Ectodermal cell (in vitro differentiated cells): ENCODE measurements at regions not wholly inside any gene's neighbourhood (a gene's known extent, or its start where the extent isn't known, plus 50 kb on each side); places are given as distances from the start of the nearest gene placed in this dataset.

ENCODE experiments used
- H3K27ac ChIP-seq: 2 replicates; pipeline ENCODE4 v1.7.0; 2013; ENCODE audit warnings: mild to moderate bottlenecking, low read depth, low read length; ENCODE audit not compliant: insufficient read depth, poor library complexity, severe bottlenecking
- H3K27me3 ChIP-seq: 2 replicates; pipeline ENCODE4 v1.7.0; 2013; ENCODE audit warnings: mild to moderate bottlenecking, low read length; ENCODE audit not compliant: insufficient read depth, control insufficient read depth, poor library complexity, severe bottlenecking
- H3K36me3 ChIP-seq: one replicate; pipeline ENCODE4 v1.7.0; 2013; ENCODE audit warnings: low read length; ENCODE audit not compliant: control insufficient read depth, insufficient read depth
- H3K4me1 ChIP-seq: one replicate; pipeline ENCODE4 v1.7.0; 2013; ENCODE audit warnings: low read length; ENCODE audit not compliant: control insufficient read depth, insufficient read depth
- H3K4me3 ChIP-seq: 2 replicates; pipeline ENCODE4 v1.7.0; 2013; ENCODE audit warnings: low read depth, low read length, control low read depth; ENCODE audit not compliant: insufficient read depth
- H3K9me3 ChIP-seq: 2 replicates; pipeline ENCODE4 v1.7.0; 2013; ENCODE audit warnings: mild to moderate bottlenecking, low read length, moderate library complexity; ENCODE audit not compliant: control insufficient read depth
- WGBS, 2 experiments: methylation state at CpG; one replicate each; pipeline ENCODE4 v1.1.7; 2013; ENCODE audit warnings: missing lambda C conversion rate in 2 of 2; 5-methylcytosine and 5-hydroxymethylcytosine counted together

- Histone ChIP-seq H3K36me3 (no peaks in the 10 kb centered on the region), H3K27me3 (no peaks in the 10 kb centered on the region), H3K4me3 (no peak overlapping the region), H3K4me1 (no peaks in the 10 kb centered on the region), H3K9me3 (no peaks in the 10 kb centered on the region), H3K27ac (no peak overlapping the region)
- 50 to 52% methylated on average over 1 of the region's 1 CpG for WGBS, 2 experiments
Measured at GRCh38 chr13:84933797-84934196, 865.4 kb downstream of the SLITRK6 start.

GRCh38 chr13:84931264-84931663 is 868.0 kb downstream of the SLITRK6 start:
- Histone ChIP-seq H3K9me3 (no peaks in the 10 kb centered on the region), H3K4me3 (no peak overlapping the region)
- 88 to 98% methylated on average over 1 of the region's 1 CpG for WGBS, 2 experiments

GRCh38 chr13:84927442-84928169 is 871.6 kb downstream of the SLITRK6 start:
- H3K4me3 ChIP-seq: no peak overlapping the region
- no peaks in the 10 kb centered on the region for H3K27me3 ChIP-seq
- H3K9me3 ChIP-seq: no peaks in the 10 kb centered on the region
- H3K36me3 ChIP-seq: no peaks in the 10 kb centered on the region
- 95 to 96% methylated on average over 17 of the region's 17 CpGs for WGBS, 2 experiments
- H3K27ac ChIP-seq: no peak overlapping the region
- no peaks in the 10 kb centered on the region for H3K4me1 ChIP-seq

More at GRCh38 chr13:84931264-84931663, 868.0 kb downstream of the SLITRK6 start:
- H3K27ac ChIP-seq: no peak overlapping the region
- H3K27me3 ChIP-seq: no peaks in the 10 kb centered on the region
- no peaks in the 10 kb centered on the region for H3K4me1 ChIP-seq
- H3K36me3 ChIP-seq: no peaks in the 10 kb centered on the region

- no peaks in the 10 kb centered on the region for H3K27me3 ChIP-seq
- H3K27ac ChIP-seq: no peak overlapping the region
- no peaks in the 10 kb centered on the region for H3K4me1 ChIP-seq
- H3K36me3 ChIP-seq: no peaks in the 10 kb centered on the region
- H3K9me3 ChIP-seq: no peaks in the 10 kb centered on the region
- no peak overlapping the region for H3K4me3 ChIP-seq
- WGBS, 2 experiments: 83 to 100% methylated on average over 1 to 4 of the region's 4 CpGs
Measured at GRCh38 chr13:84925443-84925842, 873.8 kb downstream of the SLITRK6 start.

- Histone ChIP-seq H3K27me3 (no peaks in the 10 kb centered on the region), H3K9me3 (no peaks in the 10 kb centered on the region), H3K36me3 (no peaks in the 10 kb centered on the region), H3K27ac (no peak overlapping the region), H3K4me1 (no peaks in the 10 kb centered on the region), H3K4me3 (no peak overlapping the region)
- no CpG with 5 or more reads among the region's 1 CpG for WGBS, 2 experiments
Measured at GRCh38 chr13:84923831-84924230, 875.4 kb downstream of the SLITRK6 start.

- Histone ChIP-seq H3K9me3 (no peaks in the 10 kb centered on the region), H3K27ac (no peak overlapping the region), H3K4me1 (no peaks in the 10 kb centered on the region), H3K36me3 (no peaks in the 10 kb centered on the region), H3K27me3 (no peaks in the 10 kb centered on the region), H3K4me3 (no peak overlapping the region)
- 96% methylated on average over 2 of the region's 4 CpGs; no CpG with 5 or more reads in 1 of the 2 experiments for WGBS, 2 experiments
Measured at GRCh38 chr13:84917252-84917878, 881.9 kb downstream of the SLITRK6 start.

GRCh38 chr13:84912720-84913119 is 886.5 kb downstream of the SLITRK6 start:
- no peak overlapping the region for H3K27ac ChIP-seq
- no peaks in the 10 kb centered on the region for H3K36me3 ChIP-seq
- H3K4me3 ChIP-seq: no peak overlapping the region
- no peaks in the 10 kb centered on the region for H3K9me3 ChIP-seq
- WGBS, 2 experiments: 92 to 93% methylated on average over 2 of the region's 2 CpGs
- no peaks in the 10 kb centered on the region for H3K4me1 ChIP-seq
- no peaks in the 10 kb centered on the region for H3K27me3 ChIP-seq

GRCh38 chr13:84910423-84910822 is 888.8 kb downstream of the SLITRK6 start:
- Histone ChIP-seq H3K27me3 (no peaks in the 10 kb centered on the region), H3K27ac (no peak overlapping the region), H3K4me1 (no peaks in the 10 kb centered on the region), H3K36me3 (no peaks in the 10 kb centered on the region), H3K9me3 (no peaks in the 10 kb centered on the region), H3K4me3 (no peak overlapping the region)
- WGBS, 2 experiments: 80 to 100% methylated on average over 1 of the region's 2 CpGs

- H3K27me3 ChIP-seq: no peaks in the 10 kb centered on the region
- H3K4me1 ChIP-seq: no peaks in the 10 kb centered on the region
- WGBS, 2 experiments: 70 to 77% methylated on average over 1 to 4 of the region's 4 CpGs
- no peak overlapping the region for H3K27ac ChIP-seq
- no peak overlapping the region for H3K4me3 ChIP-seq
- H3K9me3 ChIP-seq: no peaks in the 10 kb centered on the region
- H3K36me3 ChIP-seq: no peaks in the 10 kb centered on the region
Measured at GRCh38 chr13:84903391-84903790, 895.8 kb downstream of the SLITRK6 start.

GRCh38 chr13:84902243-84902642 is 897.0 kb downstream of the SLITRK6 start:
- H3K27ac ChIP-seq: no peak overlapping the region
- H3K27me3 ChIP-seq: no peaks in the 10 kb centered on the region
- H3K9me3 ChIP-seq: no peaks in the 10 kb centered on the region
- no peaks in the 10 kb centered on the region for H3K4me1 ChIP-seq
- 94 to 95% methylated on average over 1 of the region's 1 CpG for WGBS, 2 experiments
- no peaks in the 10 kb centered on the region for H3K36me3 ChIP-seq
- H3K4me3 ChIP-seq: no peak overlapping the region
